ENCODE measurements at regions not wholly inside any gene's neighbourhood (a gene's known extent, or its start where the extent isn't known, plus 50 kb on each side); places are given as distances from the start of the nearest gene placed in this dataset.

DNA sequence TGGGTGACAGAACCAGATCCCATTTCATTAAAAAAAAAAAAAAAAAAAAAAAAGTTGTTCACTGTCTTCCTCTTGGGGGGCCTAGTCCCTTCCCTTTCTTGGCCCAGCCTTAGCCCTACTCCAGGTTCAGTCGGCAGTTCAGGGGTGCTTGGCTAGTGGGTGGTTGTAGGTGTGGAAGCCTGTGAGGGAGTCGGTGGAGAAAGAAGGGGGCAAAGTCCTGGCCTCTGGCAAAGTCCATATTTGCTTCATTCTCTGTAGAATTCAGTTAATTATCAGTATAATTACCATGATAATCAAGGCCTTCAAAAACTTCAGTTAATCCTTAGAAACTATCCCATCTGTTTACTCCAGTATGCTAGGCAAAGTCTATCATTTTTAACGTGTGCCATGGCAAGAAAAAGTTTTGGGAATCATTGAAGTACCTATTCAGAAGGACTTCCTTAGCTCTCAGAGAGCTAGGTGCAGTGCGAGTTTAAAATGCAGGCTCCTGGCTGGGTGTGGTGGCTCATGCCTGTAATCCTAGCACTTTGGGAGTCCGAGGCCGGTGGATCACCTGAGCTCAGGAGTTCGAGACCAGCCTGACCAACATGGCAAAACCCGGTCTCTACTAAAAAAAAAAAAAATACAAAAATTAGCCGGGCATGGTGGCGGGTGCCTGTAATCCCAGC, 205.7 kb upstream of the ARG1 start:
- in situ Hi-C loops (cut with MboI; ENCODE audit: low pct_unique_long_range_greater_than_20kb, low sequenced_read_pairs, unreplicated experiment) = no loop called here
- no peak for DNase-seq (ENCODE audit: low spot score)
- TF ChIP-seq CTCF (IDR thresholded peaks at IDR 0.05; ENCODE audit: extremely low read depth, insufficient read depth, missing control alignments) = no peak

DNA sequence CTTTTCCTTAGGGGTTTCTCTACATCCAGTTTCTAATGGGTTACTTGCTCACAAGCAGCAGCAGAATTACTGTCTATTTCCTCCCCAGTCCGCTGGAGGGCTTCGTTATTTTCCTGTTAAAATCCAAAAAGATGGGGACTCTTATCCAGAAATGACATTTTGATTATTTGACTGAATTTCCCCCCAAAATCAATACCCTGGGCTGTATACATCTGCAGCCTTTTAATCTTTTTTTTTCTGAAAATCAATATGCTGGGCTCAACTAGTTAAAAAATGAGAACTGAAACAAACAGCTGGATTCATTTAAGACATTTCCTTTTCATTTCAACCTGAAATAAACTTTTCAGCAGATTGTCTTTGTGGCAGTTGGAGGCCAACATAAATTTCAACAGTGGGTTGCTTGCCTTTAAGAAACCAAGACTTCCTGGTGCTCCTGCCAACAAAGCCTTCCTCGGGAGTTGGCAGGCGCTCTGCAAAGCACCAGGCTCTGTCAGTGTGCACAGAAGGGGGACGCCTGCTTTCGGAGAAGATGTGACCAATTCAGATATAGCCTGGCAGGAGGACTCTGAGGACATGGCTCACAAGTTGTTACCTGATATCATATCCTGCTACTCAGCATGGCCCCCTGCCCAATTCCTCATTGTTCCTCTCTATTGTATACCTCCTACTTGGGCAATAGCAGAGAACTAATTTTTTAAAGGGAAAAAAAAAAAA, 204.7 kb upstream of the ARG1 start:
- DNase-seq (ENCODE audit: low spot score) = peak; percentile 20
- in situ Hi-C loops (cut with MboI; ENCODE audit: low pct_unique_long_range_greater_than_20kb, low sequenced_read_pairs, unreplicated experiment) = no loop called here
- TF ChIP-seq CTCF (IDR thresholded peaks at IDR 0.05; ENCODE audit: extremely low read depth, insufficient read depth, missing control alignments) = no peak

- no peak for TF ChIP-seq CTCF (IDR thresholded peaks at IDR 0.05; ENCODE audit: extremely low read depth, insufficient read depth, missing control alignments)
- no peak for DNase-seq (ENCODE audit: low spot score)
- in situ Hi-C loops (cut with MboI; ENCODE audit: low pct_unique_long_range_greater_than_20kb, low sequenced_read_pairs, unreplicated experiment) = no loop called here
These were observed 200.5 kb upstream of the ARG1 start for GRCh38 chr6:131372535-131372934.

DNA sequence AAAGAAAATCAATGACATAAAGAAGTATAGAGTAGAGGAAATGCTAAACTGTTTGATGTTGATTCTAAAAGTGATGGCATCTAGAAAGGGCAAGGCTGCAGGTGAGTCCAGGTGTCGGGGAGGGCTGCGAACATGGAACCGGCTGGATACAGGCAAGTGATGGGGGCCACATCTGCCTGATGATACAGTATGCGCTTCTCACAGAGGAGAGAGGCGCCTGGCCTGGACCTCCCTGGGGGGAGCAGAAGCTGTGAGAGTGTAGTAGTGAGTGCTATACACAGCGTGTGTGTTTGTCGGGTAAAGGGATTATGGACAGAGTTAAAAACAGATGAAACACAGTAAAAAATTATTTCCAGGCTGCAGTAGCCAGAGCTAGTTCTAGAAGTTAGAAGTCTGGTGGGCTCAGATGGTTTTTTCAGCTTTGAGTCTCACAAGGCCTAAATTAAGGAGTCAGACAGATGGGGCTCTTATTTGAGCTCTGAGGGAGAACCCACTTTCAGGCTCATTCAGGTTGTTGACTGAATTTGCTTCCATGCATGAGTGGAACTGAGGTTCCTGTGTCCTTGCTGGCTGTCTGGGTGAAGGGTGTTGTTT, 195.8 kb upstream of the ARG1 start:
- DNase-seq (ENCODE audit: low spot score) = no peak
- TF ChIP-seq CTCF (IDR thresholded peaks at IDR 0.05; ENCODE audit: extremely low read depth, insufficient read depth, missing control alignments) = no peak
- in situ Hi-C loops (cut with MboI; ENCODE audit: low pct_unique_long_range_greater_than_20kb, low sequenced_read_pairs, unreplicated experiment) = no loop called here

GRCh38 chr6:131378874-131379273, 194.2 kb upstream of the ARG1 start:
- no peak for DNase-seq (ENCODE audit: low spot score)
- no peak for TF ChIP-seq CTCF (IDR thresholded peaks at IDR 0.05; ENCODE audit: extremely low read depth, insufficient read depth, missing control alignments)
- in situ Hi-C loops (cut with MboI; ENCODE audit: low pct_unique_long_range_greater_than_20kb, low sequenced_read_pairs, unreplicated experiment) = no loop called here

DNA sequence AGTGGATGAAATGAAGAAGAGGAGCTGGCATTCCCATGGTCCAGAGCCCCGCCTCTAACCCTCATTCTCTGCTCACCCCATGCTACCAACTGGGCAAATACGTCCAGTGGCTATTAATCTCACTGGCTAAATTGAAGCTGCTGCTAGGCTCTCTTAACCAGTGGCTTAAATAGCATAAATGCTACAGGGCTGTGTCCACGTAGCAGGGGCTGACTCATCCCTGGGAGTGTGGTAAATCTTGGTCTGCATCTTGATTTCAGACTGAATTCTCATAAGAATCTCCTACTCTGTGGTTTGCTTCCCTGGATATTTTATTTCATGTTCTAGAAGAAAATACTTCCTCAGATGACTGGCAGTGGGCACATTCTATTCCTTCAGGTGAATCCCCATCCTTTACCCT, 193.1 kb upstream of the ARG1 start:
- in situ Hi-C loops (cut with MboI; ENCODE audit: low pct_unique_long_range_greater_than_20kb, low sequenced_read_pairs, unreplicated experiment) = no loop called here
- TF ChIP-seq CTCF (IDR thresholded peaks at IDR 0.05; ENCODE audit: extremely low read depth, insufficient read depth, missing control alignments) = no peak
- DNase-seq (ENCODE audit: low spot score) = no peak
